ENCODE measurements at regions not wholly inside any gene's neighbourhood (a gene's known extent, or its start where the extent isn't known, plus 50 kb on each side); places are given as distances from the start of the nearest gene placed in this dataset.
"Not testable (repeated sequence)": the region's sequence is repeated elsewhere in the genome, so short reads cannot be mapped to it uniquely, and the experiment has no call there.

DNA sequence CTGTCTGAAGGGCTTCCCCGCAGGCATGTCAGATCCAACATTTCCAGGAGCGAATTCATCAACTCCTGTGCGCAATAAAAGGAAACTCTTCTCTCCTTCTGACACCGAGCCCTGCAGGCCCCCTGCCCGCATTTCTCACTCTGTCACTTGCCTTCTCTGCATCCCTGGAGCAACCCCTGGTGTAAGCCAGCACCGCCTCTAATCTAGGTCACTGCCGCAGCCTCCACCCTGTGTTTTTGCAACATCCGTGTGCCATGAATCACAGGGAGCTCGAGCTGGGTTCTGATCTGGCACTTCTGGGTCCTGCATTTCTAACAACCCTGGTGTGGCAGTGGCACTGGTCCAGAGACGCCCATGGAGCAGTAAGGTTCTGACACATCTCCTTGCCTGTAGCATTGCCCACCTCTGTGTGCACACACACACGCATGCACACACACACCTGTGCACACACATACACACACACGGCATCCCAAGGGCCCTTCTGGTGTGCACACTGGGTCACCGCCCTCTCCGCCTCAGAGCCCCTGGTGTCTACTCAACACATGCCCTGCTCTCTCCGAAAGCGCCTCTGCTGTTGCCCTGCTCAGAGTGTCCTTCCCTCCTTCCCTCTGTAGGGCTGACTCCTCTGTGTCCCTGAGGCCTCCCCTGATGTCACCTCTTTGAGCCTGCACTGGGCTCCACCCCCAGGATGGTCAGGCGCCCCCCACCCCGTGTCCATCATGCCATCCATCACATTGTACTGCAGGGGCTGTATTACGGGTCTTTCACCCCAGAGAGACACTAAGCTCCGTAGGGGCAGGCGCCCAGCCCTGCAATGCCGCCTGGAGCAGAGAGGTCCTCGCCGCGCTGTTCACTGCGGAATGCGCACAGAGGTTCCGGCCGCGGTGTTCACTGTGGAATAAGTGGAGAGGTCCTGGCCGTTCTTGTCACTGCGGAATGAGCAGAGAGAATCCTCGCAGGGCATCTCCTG lies 111.4 kb upstream of the SFSWAP start:
- DNase-seq (ENCODE audit: low spot score), result no peak

DNA sequence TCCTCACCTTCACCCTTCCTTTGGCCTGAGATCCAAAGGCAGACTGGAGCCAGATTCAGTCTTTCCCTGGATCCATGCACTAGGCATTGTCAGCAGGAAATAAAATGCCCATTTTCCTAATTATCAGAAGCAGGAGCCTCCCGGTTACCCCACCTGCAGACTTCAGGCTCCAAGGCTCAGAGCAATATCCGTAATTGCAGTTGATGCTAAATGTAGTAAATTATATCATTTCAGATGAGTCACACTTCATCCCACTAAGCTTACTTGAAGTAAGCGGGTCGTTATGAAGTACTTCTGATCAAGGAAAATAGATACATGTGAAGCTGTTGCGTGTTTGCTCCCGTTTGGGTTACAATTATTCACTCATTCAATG lies 110.7 kb upstream of the SFSWAP start:
- DNase-seq (ENCODE audit: low spot score), result no peak

DNA sequence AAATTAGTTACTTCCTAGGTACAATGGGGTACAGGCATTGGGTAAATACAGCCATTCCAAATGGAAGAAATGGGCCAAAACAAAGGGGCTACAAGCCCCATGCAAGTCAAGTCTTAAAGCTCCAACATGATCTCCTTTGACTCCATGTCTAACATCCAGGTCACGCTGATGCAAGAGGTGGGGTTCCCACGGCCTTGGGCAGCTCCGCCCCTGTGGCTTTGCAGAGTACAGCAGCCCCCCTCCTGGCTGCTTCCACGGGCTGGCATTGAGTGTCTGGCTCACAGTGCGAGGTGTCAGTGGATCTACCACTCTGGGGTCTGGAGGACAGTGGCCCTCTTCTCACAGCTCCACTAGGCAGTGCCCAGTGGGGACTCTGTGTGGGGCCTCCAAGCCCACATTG lies 109.4 kb upstream of the SFSWAP start:
- not testable (repeated sequence) for DNase-seq (ENCODE audit: low spot score)

DNA sequence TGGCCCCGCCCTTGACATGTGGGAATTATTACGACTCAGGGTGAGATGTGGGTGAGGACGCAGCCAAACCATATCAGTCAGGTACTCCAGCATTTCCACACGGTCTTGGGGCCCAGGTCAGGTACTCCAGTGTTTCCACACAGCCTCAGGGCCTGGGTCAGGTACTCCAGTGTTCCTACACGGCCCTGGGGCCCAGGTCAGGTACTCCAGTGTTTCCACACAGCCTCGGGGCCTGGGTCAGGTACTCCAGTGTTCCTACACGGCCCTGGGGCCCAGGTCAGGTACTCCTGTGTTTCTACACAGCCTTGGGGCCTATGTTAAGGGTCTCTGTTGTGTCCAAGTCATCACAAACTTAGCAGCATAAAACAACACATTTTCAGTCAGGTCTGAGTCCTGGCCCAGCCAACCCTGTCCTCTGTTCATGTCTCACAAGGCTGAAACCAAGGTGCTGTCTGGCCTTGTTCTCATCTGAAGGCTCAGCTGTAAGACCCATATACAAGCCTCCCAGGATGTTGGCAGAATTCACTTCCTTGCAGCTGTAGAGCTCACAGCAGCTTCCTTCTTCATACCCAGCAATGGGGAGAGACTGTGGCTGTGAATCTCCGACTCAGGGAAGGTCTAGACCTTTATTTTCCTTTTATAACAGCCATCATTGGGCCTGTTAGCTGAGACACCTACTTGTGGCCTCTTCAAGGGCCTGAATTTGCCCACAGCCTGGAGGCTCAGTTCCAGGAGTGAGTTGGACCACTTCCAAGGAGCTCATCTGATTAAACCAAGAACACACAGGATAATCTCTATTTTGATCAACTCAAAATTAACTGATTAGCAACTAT lies 107.6 kb upstream of the SFSWAP start:
- no peak for DNase-seq (ENCODE audit: low spot score)

DNA sequence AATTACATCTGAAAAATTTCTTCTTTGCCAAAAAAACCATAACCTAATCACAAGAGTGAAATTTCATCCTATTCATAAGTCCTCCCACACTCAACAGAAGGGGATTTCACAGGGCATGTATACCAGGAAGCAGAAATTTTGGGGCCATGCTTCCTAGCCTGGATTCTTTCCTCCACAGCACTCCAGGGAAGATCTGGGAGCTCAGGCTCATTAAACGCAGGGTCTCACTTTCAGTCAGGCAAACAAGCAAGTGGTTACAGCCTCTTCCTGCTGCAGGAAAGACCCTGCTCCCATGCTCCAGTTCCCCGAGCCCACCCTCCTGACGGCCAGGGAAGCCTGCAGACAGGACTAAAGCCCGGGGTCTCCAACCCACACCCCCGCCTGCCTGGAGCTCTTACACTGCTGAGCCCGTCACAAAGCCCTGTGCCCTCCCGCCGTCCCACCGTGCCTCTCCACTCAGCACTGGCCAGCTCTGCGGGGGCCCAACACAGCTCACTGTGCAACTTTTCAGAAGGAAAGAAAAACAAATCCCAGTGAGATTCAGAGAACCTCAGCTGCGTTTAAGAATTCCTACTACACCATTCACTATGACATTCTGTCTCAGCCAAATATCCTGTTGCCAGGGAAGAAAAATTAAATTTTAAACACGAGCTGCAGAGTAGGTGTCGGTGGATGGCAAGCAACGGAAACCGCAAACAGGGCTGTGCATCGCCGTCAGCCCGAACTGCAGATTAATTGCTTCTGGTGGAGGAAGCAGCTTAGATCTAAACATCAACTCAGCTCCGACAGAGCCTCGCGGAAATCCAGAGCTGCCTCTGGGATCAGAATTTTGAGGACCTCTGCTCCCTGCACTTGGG lies 106.7 kb upstream of the SFSWAP start:
- DNase-seq (ENCODE audit: low spot score), result no peak

DNA sequence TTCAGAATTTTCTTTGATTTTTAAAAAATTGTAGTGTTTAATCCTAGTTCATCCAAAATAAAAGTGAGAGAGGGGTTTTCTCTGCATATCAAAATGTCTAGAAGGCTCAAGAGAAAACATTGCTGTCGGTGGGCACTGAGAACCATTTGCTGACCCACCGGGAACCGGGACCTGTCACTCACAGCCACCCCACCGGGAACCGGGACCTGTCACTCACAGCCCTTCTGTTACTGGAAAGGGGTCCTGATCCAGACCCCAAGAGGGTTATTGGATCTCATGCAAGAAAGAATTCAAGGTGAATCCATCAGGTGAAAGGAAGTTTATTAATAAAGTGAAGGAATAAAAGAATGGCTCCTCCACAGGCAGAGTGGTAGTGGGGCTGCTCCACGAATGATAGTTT lies 106.0 kb upstream of the SFSWAP start:
- DNase-seq (ENCODE audit: low spot score), result no peak

DNA sequence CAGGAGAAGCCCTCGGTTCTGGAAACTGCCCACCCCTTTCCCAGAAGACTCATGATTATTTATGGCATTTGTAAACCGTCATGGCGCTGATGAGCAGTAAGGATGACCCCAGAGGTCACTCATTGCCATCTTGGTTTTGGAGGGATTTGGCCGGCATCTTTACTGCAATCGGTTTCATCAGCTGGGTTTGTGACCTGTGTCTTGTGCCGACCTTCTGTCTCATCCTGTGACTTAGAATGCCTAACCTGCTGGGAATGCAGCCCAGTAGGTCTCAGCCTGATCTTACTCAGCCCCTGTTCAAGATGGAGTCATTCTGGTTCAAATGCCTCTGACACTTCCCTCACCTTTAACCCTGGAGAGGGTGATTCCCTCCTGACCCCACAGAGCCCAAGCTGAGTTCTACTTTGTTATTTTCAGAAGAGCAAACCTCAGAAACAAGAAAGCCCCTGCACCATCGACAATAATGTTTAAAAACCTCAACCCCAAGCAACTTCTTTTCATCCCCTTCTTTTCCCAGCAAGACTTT lies 105.5 kb upstream of the SFSWAP start:
- no peak for DNase-seq (ENCODE audit: low spot score)

DNA sequence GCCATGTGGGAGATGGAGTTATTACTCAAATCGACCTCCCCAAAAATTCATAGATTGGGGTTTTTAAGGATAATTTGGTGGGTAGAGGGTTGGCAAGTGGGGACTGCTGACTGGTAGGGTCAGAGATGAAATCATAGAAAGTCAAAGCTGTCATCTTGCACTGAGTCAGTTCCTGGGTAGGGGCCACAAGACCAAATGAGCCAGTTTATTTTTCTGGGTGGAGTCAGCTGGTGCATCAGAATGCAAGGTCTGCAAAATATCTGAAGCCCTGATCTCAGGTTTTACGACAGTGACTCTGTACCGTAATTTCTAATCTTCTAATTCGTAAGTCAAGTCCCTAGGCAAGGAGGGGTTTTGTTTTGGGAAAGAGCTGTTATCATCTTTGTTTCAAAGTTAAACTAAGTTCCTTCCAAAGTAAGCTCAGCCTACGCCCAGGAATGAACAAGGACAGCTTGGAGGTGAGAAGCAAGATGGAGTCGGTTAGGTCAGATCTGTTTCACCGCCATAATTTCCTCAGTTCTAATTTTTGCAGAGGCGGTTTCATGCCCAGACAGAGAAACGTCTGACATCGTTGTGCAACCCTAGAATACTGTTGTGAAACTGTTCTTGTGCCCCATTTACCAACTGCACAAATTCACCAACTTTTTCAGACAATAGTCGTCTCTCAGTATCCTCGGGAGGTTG lies 104.5 kb upstream of the SFSWAP start:
- no peak for DNase-seq (ENCODE audit: low spot score)

DNA sequence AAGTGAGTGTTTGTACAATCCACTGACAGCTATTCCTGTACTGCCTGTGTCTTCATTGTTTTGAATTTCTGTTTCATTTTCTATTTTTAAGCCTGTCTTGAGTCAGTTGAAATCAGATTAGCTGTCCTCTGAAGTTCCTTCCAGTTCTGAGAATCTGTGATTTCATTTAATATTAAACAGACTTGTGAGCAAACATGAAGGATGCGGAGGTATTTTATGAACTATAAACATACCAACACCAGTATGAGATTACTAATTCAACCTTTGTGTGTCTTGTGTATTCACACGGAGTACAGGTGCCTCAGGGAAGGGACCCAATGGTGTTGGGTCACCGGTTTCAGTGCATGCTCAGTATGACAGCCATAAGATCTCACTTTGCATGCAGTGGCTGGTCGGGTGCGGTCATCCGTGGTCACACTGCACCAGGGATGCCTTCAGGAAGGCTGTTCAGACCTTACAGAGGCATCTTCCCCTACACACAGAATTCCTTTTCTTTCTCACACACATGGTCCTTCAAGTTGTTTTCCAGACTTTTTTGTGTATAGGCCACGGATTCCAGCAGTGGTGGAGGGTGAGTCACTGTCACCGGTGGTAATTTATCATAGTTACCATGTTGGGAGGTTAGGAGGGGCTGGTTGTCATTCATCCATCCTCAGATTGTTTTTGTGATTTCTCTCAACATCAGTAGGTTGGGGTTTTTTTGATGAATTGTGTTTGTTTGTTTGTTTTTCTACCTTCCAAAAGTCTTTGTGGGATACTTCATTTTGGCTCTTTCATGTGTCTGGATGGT lies 103.0 kb upstream of the SFSWAP start:
- DNase-seq (ENCODE audit: low spot score), result no peak

DNA sequence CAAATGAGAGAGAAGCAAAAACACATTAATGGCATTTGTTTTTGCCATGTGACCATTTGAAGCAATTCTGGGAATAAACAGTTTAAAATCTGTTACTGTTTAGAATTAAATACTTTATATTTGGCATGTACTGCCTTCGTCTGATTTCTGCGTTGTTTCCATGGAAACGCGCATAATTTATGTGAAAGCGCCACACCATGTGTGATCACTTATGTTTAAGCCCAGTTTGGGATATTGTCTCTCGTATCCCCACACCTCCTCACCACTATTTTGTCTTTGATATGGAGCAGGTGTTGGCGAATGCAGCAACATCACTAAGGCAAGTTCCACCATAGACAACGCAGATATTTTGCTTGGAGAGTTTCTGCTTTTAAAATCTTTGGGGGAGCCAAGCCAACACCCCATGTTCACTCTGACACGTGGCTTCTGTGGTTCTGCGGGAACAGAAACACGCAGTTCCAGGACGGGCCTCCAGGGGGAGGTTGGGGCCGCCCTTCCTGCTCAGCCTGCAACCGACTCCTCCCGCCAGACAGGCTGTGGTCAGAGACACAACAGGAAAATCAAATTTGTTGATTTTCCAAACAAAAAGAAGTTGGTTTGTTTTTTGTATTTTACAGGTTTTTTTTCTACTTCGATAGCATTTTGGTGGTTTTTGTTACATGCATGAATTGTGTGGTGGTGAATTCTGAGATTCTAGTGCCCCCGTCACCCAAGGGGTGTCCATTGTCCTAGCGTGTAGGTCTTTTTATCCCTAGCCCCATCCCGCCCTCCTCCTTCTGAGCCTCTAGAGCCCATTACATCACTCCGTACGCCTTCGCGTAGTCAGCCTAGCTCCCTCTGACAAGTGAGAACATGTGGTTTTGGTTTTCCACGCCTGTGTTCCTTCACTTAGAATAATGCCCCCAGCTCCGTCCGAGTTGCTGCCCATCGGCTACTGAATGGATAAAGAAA lies 101.9 kb upstream of the SFSWAP start:
- DNase-seq (ENCODE audit: low spot score), result peak; percentile 68

DNA sequence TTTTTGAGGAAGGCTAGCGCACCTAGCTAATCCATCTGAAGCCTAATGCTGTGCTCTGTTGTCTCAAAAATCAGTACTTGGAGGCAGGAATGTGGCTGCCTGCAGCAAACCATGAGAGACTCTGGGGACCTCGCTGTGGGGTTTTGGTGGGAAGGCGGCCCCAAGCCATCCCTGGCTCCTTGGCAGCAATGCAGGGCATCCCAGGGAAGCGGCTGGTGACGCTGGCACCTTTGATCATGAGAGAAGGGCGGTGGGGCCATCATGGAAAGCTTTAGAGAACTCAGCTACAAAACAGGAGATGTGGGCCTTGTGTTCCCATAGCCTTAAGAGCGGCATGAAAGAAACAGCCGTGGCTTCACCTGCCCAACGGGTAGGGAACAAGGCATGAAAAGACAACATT lies 101.1 kb upstream of the SFSWAP start:
- DNase-seq (ENCODE audit: low spot score), result no peak

DNA sequence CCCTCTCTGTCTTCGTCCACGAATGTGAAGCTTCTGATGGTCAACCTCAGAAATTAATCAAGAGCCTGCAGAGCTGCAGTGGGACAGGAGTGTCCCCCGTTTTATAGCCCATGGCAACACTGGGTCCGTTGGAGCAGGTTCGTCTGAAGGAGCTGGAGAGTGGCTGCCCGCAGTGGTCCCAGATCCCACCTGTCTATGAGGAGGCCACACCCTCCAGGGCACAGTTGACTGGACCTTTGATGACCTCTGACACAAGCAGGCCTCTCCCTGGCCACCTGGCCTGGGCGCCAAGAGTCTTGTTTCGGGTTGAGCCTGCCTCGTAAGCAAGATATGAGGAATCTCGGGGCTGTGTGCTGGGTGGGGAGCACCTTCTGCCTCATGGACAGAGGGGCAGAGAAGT lies 100.7 kb upstream of the SFSWAP start:
- DNase-seq (ENCODE audit: low spot score), result no peak

DNA sequence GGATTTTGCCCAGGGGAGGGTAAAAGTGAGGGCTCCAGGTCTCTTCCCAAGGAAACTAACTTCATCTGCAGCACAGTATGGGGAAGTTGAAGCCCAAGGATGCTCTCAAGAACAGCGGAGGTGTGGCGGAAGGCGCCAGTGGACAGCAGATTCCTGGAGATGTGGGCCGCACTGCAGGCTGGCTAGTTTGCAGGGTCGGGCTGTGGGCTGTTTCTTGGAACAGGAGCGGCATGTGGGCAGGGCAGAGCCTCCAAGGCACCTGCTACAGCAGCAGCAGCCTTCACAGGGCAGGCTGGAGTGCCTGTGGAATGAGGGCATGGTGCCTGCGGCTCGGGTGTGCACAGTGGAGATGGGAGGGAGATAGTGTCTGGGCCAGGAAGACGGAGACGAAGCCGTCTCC lies 100.0 kb upstream of the SFSWAP start:
- no peak for DNase-seq (ENCODE audit: low spot score)

DNA sequence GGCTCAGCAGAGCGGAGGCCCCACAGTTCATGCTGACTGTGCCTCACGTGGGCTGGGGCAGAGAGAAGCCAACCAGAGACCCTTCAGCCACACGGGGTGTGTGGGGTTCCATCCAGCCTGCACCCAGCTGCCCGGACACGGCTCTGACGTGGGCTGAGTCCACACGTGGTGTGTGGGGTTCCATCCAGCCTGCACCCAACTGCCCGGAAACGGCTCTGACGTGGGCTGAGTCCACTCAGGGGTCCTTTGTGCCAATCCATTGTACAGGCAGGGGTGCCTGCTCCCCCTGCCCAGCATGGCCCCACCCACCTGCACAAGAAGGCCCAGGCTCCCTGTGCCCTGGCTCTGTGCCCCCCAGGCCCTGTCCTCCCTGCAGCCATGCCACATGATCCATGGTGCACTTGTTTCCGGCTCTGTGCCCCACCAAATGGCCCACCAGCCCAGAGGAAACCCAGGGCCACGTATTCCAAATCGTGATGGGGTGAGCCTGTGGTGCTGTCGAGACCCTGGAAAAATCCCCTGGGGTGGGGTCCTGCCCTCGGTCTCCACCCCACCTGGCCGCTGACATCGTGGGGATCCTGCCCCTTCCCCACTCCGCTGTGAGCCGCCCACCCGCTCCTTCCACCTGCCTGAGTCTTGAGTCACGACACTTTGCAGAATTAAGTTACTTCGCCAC lies 99.3 kb upstream of the SFSWAP start:
- DNase-seq (ENCODE audit: low spot score), result no peak

DNA sequence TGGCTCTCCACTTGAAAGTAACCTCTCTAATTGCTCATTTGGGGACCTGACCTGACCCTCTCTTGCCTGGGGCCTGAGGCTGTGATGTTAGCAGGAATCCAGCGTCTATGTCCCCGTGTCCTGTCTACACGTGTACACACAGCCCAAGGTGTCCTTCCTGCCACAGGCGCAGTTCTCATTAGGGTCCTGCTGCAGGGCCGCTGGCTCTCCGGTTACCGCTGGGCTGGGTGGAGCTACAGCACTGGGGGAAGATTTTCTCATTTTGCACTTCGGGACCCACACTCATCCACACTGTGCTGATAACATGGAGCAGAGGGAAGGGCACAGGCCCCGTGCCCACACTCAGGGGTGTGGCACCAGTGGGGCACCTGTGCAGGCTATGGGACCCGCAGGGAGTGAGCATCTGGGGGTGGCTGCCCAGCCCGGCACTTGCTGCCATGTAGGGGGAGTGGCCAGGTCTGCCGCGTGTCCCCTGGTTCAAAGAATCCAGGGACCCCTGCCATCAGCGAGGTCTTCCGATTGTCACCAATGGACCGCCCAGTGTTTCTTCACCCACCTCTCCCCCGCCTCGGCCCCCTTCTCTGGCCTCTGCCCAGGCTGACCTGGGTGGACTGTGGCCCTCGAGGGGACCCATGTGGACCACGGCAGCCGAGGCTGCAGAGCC lies 98.7 kb upstream of the SFSWAP start:
- no peak for DNase-seq (ENCODE audit: low spot score)

DNA sequence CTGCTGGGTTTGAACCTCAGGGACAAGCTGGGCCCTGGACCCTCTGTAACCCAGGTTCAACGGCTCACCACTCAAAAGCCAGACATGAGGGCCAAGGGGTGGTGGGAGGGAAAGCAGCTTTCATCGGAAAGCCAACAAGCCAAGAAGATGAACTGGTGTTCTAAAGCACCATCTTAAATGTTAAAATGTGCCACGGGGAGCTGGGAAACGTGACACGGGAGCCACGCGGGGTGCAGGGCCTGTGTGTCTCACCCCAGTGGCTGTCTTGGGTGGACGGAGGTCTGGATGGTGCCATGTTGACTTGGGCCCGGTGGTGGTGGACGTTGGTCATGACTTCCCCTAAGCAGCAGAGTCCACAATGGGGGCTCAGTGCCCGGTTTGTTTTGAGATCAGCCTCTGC lies 97.7 kb upstream of the SFSWAP start:
- DNase-seq (ENCODE audit: low spot score), result no peak

DNA sequence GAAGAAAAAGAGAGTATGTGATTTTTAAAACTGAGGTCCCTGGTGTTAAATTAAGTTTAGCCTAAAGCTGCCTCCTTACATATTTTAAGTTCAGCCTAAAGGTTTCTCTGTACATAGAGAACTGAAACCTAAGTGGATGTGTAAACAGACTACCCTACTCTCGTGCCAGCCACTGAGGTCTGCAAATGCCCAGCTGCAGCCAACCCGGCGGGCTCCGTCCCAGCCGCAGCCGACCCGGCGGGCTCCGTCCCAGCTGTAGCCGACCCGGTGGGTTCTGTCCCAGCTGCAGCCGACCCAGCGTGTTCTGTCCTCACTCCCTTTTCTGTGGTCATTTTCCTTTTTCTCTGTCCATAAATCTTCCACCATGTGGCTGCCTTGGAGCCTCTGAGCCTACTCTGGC lies 97.2 kb upstream of the SFSWAP start:
- no peak for DNase-seq (ENCODE audit: low spot score)

Measured in mucosa of gallbladder (tissue), 1 donor.